Neural progenitor cell (in vitro differentiated cells): ENCODE measurements at regions not wholly inside any gene's neighbourhood (a gene's known extent, or its start where the extent isn't known, plus 50 kb on each side); places are given as distances from the start of the nearest gene placed in this dataset.
"Not testable (repeated sequence)": the region's sequence is repeated elsewhere in the genome, so short reads cannot be mapped to it uniquely, and the experiment has no call there.

ENCODE experiments used
- CTCF ChIP-seq: fragments of 200-600 bp; sonication (generic); IDR thresholded peaks from 2 replicates; pipeline ENCODE4 v1.5.1; 2017; ENCODE audit warnings: antibody characterized with exemption, mild to moderate bottlenecking
- EZH2 ChIP-seq: fragments of 200-600 bp; sonication (generic); IDR thresholded peaks from 2 replicates; pipeline ENCODE4 v1.6.1; 2017; ENCODE audit warnings: antibody characterized with exemption, mild to moderate bottlenecking, moderate library complexity

DNA sequence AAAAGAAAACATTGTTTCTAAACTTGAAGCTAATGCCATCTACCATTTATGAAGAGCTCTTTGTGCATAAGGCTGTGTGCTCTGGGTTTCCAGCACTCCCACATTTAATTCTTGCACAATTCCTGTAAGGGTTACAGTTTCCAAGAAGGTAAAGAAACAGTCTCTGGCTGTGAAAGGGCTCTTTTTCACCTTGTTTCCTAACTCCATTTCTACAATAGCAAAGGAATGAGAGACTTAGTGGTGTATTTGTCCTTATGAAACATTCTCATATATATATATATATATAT, 196.9 kb downstream of the SPATA31A7 start:
- TF ChIP-seq CTCF, EZH2: not testable (repeated sequence)
